WTC11 (cell line): ENCODE measurements at regions not wholly inside any gene's neighbourhood (a gene's known extent, or its start where the extent isn't known, plus 50 kb on each side); places are given as distances from the start of the nearest gene placed in this dataset.

Experiments used
- SP1 ChIP-seq: sonication (generic); formaldehyde crosslinking; conservative IDR thresholded peaks from 2 replicates; pipeline ENCODE4 v1.8.1; 2022; ENCODE audit warnings: missing genetic modification reagents
- ZNF232 ChIP-seq: sonication (generic); formaldehyde crosslinking; IDR thresholded peaks from 2 replicates; pipeline ENCODE4 v1.8.0; 2022; ENCODE audit warnings: mild to moderate bottlenecking, missing genetic modification reagents
- ZNF263 ChIP-seq: sonication (generic); formaldehyde crosslinking; IDR thresholded peaks from 2 replicates; pipeline ENCODE4 v1.8.1; 2022; ENCODE audit warnings: low read depth, mild to moderate bottlenecking, moderate library complexity, missing genetic modification reagents
- ZNF317 ChIP-seq: sonication (generic); formaldehyde crosslinking; IDR thresholded peaks from 2 replicates; pipeline ENCODE4 v1.8.1; 2023; ENCODE audit warnings: low read depth, mild to moderate bottlenecking, moderate library complexity, missing genetic modification reagents, borderline replicate concordance
- TF ChIP-seq, protein P1 (sequence below): sonication (generic); formaldehyde crosslinking; IDR thresholded peaks from 2 replicates; pipeline ENCODE4 v1.8.0; 2023; ENCODE audit warnings: missing genetic modification reagents, mild to moderate bottlenecking, borderline replicate concordance
- TF ChIP-seq, protein P2 (sequence below): fragments of 250-450 bp; sonication (Bioruptor Pico); conservative IDR thresholded peaks from 2 replicates; pipeline ENCODE4 v1.9.0; 2021; ENCODE audit warnings: mild to moderate bottlenecking
- TF ChIP-seq, protein P3 (sequence below): sonication (generic); formaldehyde crosslinking; IDR thresholded peaks from 2 replicates; pipeline ENCODE4 v1.8.0; 2022; ENCODE audit warnings: mild to moderate bottlenecking, missing genetic modification reagents
- TF ChIP-seq, protein P4 (sequence below): fragments of 250-450 bp; sonication (Bioruptor Pico); IDR thresholded peaks from 2 replicates; pipeline ENCODE4 v1.9.0; 2021; ENCODE audit warnings: mild to moderate bottlenecking
- TF ChIP-seq, protein P5 (sequence below): sonication (generic); formaldehyde crosslinking; IDR thresholded peaks from 2 replicates; pipeline ENCODE4 v1.8.0; 2022; ENCODE audit warnings: mild to moderate bottlenecking, missing genetic modification reagents
- TF ChIP-seq, protein P6 (sequence below): sonication (generic); formaldehyde crosslinking; IDR thresholded peaks from 2 replicates; pipeline ENCODE4 v1.8.0; 2023; ENCODE audit warnings: missing genetic modification reagents
- TF ChIP-seq, protein P7 (sequence below): sonication (generic); formaldehyde crosslinking; IDR thresholded peaks from 2 replicates; pipeline ENCODE4 v1.8.1; 2023; ENCODE audit warnings: mild to moderate bottlenecking, missing genetic modification reagents, borderline replicate concordance
- TF ChIP-seq, protein P8 (sequence below): fragments of 250-450 bp; sonication (Bioruptor Pico); IDR thresholded peaks from 2 replicates; pipeline ENCODE4 v1.9.0; 2021; ENCODE audit warnings: mild to moderate bottlenecking

DNA sequence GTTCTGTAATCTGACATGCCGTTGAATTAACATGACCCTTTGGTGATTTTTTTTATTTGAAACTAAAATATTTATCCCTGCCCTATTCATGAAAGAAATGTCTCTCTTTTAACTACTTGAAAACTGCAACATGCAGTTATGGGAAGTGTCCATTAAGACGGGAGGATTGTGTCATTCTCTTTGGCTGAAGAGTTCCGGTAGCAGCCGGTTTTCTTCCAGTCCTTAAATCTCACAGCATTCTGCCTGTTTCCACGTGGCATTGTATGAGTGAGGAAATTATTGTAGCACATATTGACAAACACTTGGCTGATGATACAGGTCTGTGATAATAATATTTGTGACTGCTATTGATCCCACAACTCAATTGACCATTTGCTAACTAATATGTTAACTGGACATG lies 509.6 kb upstream of the POU3F3 start (continued):
- TF ChIP-seq, protein P1, sequence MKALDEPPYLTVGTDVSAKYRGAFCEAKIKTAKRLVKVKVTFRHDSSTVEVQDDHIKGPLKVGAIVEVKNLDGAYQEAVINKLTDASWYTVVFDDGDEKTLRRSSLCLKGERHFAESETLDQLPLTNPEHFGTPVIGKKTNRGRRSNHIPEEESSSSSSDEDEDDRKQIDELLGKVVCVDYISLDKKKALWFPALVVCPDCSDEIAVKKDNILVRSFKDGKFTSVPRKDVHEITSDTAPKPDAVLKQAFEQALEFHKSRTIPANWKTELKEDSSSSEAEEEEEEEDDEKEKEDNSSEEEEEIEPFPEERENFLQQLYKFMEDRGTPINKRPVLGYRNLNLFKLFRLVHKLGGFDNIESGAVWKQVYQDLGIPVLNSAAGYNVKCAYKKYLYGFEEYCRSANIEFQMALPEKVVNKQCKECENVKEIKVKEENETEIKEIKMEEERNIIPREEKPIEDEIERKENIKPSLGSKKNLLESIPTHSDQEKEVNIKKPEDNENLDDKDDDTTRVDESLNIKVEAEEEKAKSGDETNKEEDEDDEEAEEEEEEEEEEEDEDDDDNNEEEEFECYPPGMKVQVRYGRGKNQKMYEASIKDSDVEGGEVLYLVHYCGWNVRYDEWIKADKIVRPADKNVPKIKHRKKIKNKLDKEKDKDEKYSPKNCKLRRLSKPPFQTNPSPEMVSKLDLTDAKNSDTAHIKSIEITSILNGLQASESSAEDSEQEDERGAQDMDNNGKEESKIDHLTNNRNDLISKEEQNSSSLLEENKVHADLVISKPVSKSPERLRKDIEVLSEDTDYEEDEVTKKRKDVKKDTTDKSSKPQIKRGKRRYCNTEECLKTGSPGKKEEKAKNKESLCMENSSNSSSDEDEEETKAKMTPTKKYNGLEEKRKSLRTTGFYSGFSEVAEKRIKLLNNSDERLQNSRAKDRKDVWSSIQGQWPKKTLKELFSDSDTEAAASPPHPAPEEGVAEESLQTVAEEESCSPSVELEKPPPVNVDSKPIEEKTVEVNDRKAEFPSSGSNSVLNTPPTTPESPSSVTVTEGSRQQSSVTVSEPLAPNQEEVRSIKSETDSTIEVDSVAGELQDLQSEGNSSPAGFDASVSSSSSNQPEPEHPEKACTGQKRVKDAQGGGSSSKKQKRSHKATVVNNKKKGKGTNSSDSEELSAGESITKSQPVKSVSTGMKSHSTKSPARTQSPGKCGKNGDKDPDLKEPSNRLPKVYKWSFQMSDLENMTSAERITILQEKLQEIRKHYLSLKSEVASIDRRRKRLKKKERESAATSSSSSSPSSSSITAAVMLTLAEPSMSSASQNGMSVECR (CRISPR knock-in tag) = no peak
- TF ChIP-seq, protein P2, sequence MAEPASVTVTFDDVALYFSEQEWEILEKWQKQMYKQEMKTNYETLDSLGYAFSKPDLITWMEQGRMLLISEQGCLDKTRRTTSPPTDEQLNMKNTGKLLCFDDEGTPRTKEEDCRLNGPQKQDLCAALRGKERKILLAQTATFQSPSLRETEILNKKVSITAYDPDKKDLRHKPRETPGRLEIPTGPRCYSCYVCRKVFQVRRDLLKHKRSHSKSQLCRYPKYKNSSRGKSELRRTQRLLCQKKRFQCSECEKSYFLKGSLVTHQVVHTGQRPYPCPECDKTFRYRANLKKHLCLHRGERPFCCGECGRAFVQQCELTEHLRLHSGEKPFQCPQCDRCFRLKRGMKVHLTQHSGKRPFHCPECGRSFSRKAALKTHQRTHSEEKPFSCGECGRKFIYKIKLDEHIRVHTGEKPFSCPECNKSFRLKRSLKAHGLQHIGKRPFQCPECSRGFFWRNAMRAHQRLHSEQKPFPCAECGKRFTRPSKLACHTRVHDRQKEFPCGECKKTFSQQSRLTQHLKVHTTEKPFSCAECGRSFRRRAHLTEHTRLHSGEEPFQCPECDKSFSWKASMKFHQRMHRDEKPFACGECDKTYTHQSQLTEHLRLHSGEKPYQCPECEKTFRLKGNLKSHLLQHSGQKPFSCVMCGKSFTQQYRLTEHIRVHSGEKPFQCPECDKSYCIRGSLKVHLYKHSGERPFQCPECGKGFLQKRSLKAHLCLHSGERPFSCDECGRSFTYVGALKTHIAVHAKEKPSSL (CRISPR knock-in tag) = no peak
- TF ChIP-seq, protein P3, sequence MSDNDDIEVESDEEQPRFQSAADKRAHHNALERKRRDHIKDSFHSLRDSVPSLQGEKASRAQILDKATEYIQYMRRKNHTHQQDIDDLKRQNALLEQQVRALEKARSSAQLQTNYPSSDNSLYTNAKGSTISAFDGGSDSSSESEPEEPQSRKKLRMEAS = no peak
- TF ChIP-seq, protein P4, sequence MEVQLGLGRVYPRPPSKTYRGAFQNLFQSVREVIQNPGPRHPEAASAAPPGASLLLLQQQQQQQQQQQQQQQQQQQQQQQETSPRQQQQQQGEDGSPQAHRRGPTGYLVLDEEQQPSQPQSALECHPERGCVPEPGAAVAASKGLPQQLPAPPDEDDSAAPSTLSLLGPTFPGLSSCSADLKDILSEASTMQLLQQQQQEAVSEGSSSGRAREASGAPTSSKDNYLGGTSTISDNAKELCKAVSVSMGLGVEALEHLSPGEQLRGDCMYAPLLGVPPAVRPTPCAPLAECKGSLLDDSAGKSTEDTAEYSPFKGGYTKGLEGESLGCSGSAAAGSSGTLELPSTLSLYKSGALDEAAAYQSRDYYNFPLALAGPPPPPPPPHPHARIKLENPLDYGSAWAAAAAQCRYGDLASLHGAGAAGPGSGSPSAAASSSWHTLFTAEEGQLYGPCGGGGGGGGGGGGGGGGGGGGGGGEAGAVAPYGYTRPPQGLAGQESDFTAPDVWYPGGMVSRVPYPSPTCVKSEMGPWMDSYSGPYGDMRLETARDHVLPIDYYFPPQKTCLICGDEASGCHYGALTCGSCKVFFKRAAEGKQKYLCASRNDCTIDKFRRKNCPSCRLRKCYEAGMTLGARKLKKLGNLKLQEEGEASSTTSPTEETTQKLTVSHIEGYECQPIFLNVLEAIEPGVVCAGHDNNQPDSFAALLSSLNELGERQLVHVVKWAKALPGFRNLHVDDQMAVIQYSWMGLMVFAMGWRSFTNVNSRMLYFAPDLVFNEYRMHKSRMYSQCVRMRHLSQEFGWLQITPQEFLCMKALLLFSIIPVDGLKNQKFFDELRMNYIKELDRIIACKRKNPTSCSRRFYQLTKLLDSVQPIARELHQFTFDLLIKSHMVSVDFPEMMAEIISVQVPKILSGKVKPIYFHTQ (CRISPR knock-in tag) = no peak
- TF ChIP-seq, protein P5, sequence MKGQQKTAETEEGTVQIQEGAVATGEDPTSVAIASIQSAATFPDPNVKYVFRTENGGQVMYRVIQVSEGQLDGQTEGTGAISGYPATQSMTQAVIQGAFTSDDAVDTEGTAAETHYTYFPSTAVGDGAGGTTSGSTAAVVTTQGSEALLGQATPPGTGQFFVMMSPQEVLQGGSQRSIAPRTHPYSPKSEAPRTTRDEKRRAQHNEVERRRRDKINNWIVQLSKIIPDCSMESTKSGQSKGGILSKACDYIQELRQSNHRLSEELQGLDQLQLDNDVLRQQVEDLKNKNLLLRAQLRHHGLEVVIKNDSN (CRISPR knock-in tag) = no peak
- TF ChIP-seq, protein P6, sequence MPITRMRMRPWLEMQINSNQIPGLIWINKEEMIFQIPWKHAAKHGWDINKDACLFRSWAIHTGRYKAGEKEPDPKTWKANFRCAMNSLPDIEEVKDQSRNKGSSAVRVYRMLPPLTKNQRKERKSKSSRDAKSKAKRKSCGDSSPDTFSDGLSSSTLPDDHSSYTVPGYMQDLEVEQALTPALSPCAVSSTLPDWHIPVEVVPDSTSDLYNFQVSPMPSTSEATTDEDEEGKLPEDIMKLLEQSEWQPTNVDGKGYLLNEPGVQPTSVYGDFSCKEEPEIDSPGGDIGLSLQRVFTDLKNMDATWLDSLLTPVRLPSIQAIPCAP (CRISPR knock-in tag) = no peak
- no peak for TF ChIP-seq ZNF232
- TF ChIP-seq ZNF263 (CRISPR knock-in tag) = no peak
- TF ChIP-seq, protein P7, sequence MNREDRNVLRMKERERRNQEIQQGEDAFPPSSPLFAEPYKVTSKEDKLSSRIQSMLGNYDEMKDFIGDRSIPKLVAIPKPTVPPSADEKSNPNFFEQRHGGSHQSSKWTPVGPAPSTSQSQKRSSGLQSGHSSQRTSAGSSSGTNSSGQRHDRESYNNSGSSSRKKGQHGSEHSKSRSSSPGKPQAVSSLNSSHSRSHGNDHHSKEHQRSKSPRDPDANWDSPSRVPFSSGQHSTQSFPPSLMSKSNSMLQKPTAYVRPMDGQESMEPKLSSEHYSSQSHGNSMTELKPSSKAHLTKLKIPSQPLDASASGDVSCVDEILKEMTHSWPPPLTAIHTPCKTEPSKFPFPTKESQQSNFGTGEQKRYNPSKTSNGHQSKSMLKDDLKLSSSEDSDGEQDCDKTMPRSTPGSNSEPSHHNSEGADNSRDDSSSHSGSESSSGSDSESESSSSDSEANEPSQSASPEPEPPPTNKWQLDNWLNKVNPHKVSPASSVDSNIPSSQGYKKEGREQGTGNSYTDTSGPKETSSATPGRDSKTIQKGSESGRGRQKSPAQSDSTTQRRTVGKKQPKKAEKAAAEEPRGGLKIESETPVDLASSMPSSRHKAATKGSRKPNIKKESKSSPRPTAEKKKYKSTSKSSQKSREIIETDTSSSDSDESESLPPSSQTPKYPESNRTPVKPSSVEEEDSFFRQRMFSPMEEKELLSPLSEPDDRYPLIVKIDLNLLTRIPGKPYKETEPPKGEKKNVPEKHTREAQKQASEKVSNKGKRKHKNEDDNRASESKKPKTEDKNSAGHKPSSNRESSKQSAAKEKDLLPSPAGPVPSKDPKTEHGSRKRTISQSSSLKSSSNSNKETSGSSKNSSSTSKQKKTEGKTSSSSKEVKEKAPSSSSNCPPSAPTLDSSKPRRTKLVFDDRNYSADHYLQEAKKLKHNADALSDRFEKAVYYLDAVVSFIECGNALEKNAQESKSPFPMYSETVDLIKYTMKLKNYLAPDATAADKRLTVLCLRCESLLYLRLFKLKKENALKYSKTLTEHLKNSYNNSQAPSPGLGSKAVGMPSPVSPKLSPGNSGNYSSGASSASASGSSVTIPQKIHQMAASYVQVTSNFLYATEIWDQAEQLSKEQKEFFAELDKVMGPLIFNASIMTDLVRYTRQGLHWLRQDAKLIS = no peak
- TF ChIP-seq SP1 (CRISPR knock-in tag) = no peak
- TF ChIP-seq, protein P8, sequence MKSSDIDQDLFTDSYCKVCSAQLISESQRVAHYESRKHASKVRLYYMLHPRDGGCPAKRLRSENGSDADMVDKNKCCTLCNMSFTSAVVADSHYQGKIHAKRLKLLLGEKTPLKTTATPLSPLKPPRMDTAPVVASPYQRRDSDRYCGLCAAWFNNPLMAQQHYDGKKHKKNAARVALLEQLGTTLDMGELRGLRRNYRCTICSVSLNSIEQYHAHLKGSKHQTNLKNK = no peak
- TF ChIP-seq ZNF317 = no peak
